ENCODE measurements at regions not wholly inside any gene's neighbourhood (a gene's known extent, or its start where the extent isn't known, plus 50 kb on each side); places are given as distances from the start of the nearest gene placed in this dataset.

- no peak for DNase-seq (ENCODE audit: low spot score)
- no peaks in the 10 kb centered on the region for H3K27me3 Mint-ChIP-seq (ENCODE audit: unreplicated experiment)
Measured at GRCh38 chr12:85390266-85390665, 110.2 kb downstream of the ALX1 start.

GRCh38 chr12:85392508-85392907 lies 112.5 kb downstream of the ALX1 start:
- H3K27me3 Mint-ChIP-seq (ENCODE audit: unreplicated experiment), result no peaks in the 10 kb centered on the region
- H3K9me3 Mint-ChIP-seq (ENCODE audit: unreplicated experiment), result no peaks in the 10 kb centered on the region
- no peak for TF ChIP-seq CTCF (IDR thresholded peaks at IDR 0.05; ENCODE audit: unreplicated experiment)
- H3K4me3 Mint-ChIP-seq (ENCODE audit: unreplicated experiment), result no peak overlapping the region
- H3K4me1 Mint-ChIP-seq (ENCODE audit: unreplicated experiment), result no peaks in the 10 kb centered on the region
- no peak for DNase-seq (ENCODE audit: low spot score)
- H3K27ac Mint-ChIP-seq (ENCODE audit: unreplicated experiment), result no peak overlapping the region
- H3K36me3 Mint-ChIP-seq (ENCODE audit: low read depth, unreplicated experiment), result no peaks in the 10 kb centered on the region

More at GRCh38 chr12:85390266-85390665, 110.2 kb downstream of the ALX1 start:
- no peak for TF ChIP-seq CTCF (IDR thresholded peaks at IDR 0.05; ENCODE audit: unreplicated experiment)
- Mint-ChIP-seq H3K36me3 (ENCODE audit: low read depth, unreplicated experiment) (no peaks in the 10 kb centered on the region), H3K4me3 (ENCODE audit: unreplicated experiment) (no peak overlapping the region), H3K27ac (ENCODE audit: unreplicated experiment) (no peak overlapping the region), H3K9me3 (ENCODE audit: unreplicated experiment) (no peaks in the 10 kb centered on the region), H3K4me1 (ENCODE audit: unreplicated experiment) (no peaks in the 10 kb centered on the region)

GRCh38 chr12:85393606-85394005 lies 113.6 kb downstream of the ALX1 start:
- no peaks in the 10 kb centered on the region for H3K4me1 Mint-ChIP-seq (ENCODE audit: unreplicated experiment)
- no peak for TF ChIP-seq CTCF (IDR thresholded peaks at IDR 0.05; ENCODE audit: unreplicated experiment)
- no peak overlapping the region for H3K4me3 Mint-ChIP-seq (ENCODE audit: unreplicated experiment)
- H3K27ac Mint-ChIP-seq (ENCODE audit: unreplicated experiment), result no peak overlapping the region
- no peaks in the 10 kb centered on the region for H3K9me3 Mint-ChIP-seq (ENCODE audit: unreplicated experiment)
- no peak for DNase-seq (ENCODE audit: low spot score)
- H3K27me3 Mint-ChIP-seq (ENCODE audit: unreplicated experiment), result no peaks in the 10 kb centered on the region
- H3K36me3 Mint-ChIP-seq (ENCODE audit: low read depth, unreplicated experiment), result no peaks in the 10 kb centered on the region

- H3K4me1 Mint-ChIP-seq (ENCODE audit: unreplicated experiment), result no peaks in the 10 kb centered on the region
- H3K4me3 Mint-ChIP-seq (ENCODE audit: unreplicated experiment), result no peak overlapping the region
- no peaks in the 10 kb centered on the region for H3K36me3 Mint-ChIP-seq (ENCODE audit: low read depth, unreplicated experiment)
- no peaks in the 10 kb centered on the region for H3K9me3 Mint-ChIP-seq (ENCODE audit: unreplicated experiment)
- no peak for TF ChIP-seq CTCF (IDR thresholded peaks at IDR 0.05; ENCODE audit: unreplicated experiment)
- no peak for DNase-seq (ENCODE audit: low spot score)
- H3K27me3 Mint-ChIP-seq (ENCODE audit: unreplicated experiment), result no peaks in the 10 kb centered on the region
- no peak overlapping the region for H3K27ac Mint-ChIP-seq (ENCODE audit: unreplicated experiment)
Measured at GRCh38 chr12:85394065-85394464, 114.0 kb downstream of the ALX1 start.

- TF ChIP-seq CTCF (IDR thresholded peaks at IDR 0.05; ENCODE audit: unreplicated experiment), result no peak
- no peaks in the 10 kb centered on the region for H3K4me1 Mint-ChIP-seq (ENCODE audit: unreplicated experiment)
- H3K36me3 Mint-ChIP-seq (ENCODE audit: low read depth, unreplicated experiment), result no peaks in the 10 kb centered on the region
- no peak for DNase-seq (ENCODE audit: low spot score)
- H3K27ac Mint-ChIP-seq (ENCODE audit: unreplicated experiment), result no peak overlapping the region
- H3K9me3 Mint-ChIP-seq (ENCODE audit: unreplicated experiment), result no peaks in the 10 kb centered on the region
- H3K27me3 Mint-ChIP-seq (ENCODE audit: unreplicated experiment), result no peaks in the 10 kb centered on the region
- no peak overlapping the region for H3K4me3 Mint-ChIP-seq (ENCODE audit: unreplicated experiment)
Measured at GRCh38 chr12:85394809-85395208, 114.8 kb downstream of the ALX1 start.
